Erythroblast (primary cell): ENCODE measurements at regions not wholly inside any gene's neighbourhood (a gene's known extent, or its start where the extent isn't known, plus 50 kb on each side); places are given as distances from the start of the nearest gene placed in this dataset.
"Not testable (repeated sequence)": the region's sequence is repeated elsewhere in the genome, so short reads cannot be mapped to it uniquely, and the experiment has no call there.

Experiments used
- DNase-seq, 2 experiments: peaks; one replicate each; lab custom pipeline; 2025; lab: John Stamatoyannopoulos, UW
- GATA1 ChIP-seq: IDR thresholded peaks from 2 replicates; pipeline ENCODE4 v1.6.1; 2011; ENCODE audit warnings: low read depth, mild to moderate bottlenecking, control low read depth, low read length, moderate library complexity
- POLR2A ChIP-seq: IDR thresholded peaks from 2 replicates; pipeline ENCODE4 v1.6.1; 2011; ENCODE audit warnings: mild to moderate bottlenecking, low read length

DNA sequence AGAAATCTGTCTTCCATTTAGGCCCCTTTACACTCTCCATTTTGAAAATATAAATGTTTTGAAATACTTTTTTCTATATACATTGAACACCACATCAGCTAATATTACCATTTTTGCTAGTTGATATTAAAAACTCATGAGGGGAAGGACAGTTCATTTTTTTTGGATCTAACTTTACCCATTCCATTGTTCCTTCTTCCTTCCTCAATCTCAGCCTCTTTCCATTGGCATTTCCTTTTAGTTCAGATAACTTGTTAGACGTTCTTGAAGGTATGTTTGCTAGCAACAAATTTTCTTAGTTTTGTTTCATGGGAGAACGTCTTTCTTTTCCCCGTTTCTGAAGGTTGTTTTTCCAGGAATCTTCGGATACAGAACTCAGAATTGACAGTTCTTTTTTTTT, 759.0 kb downstream of the SOCS6 start:
- TF ChIP-seq POLR2A (no peak), GATA1 (no peak)
- DNase-seq, result no peak

DNA sequence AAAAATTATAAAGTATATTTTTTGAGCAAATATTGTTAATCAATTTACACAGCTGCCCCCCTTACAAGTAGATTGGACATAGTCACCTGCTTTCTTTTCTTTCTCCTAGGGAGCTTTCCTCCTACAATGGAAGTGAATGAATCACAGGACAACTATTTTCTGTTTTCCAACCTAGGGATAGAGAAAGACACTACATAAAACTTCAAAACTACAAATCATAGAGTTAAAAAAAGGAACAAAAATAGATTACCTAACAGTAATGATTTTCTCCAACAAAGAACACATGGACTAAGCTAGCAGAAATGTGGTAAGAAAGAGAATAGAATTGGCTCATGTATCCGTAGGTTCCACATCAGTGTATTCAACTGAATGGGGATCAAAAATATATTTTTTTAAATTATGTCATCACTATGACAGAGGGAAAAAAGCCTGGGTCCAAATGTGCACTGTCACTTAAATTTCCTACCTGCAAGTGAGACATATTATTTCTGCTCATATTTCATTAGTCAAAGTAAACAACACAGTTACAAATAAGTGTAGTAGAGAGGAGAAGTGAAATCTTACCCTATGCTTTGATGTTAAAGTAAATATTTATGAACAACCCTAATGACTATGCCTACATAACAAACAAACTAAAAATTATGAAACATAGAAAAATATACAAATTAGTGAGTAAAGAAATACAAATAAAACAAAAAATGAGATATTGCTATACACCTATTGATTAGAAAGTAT, 756.7 kb downstream of the SOCS6 start:
- TF ChIP-seq GATA1, result no peak
- no peak for TF ChIP-seq POLR2A
- DNase-seq, result no peak

DNA sequence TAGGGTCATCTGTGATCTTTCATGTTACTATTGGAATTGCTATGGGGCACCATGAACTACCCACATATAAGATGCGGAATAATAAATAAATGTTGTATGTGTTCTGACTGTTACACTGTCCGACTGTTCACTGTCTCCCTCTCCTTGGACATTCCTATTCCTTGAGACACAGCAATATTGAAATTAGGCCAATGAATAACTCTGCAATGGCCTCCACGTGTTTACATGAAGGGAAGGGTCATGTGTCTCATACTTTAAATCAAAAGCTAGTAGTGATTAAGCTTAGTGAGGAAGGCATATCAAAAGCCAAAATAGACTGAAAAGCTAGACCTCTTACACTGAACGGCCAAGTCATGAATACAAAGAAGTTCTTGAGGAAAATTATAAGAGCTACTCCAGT, 751.3 kb downstream of the SOCS6 start:
- DNase-seq, result no peak
- no peak for TF ChIP-seq POLR2A
- no peak for TF ChIP-seq GATA1

DNA sequence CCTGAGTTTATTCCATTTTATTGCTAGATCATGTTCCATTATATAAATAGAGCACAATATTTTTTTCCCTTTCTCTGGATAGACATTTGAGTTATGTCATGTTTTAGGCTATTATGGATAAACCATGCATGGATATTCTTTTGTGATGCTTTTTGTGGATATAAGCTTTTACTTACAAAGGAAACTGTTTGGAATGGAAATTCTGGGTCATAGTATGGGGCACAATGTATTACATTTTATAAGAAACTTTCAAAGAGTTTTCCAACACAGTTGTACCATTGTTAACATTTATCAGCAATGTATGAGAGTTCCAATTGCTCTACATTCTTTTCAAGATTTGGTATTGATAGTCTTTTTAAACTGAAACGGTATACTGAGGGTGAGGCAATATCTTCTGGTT, 749.4 kb downstream of the SOCS6 start:
- TF ChIP-seq GATA1 (no peak), POLR2A (no peak)
- no peak for DNase-seq

DNA sequence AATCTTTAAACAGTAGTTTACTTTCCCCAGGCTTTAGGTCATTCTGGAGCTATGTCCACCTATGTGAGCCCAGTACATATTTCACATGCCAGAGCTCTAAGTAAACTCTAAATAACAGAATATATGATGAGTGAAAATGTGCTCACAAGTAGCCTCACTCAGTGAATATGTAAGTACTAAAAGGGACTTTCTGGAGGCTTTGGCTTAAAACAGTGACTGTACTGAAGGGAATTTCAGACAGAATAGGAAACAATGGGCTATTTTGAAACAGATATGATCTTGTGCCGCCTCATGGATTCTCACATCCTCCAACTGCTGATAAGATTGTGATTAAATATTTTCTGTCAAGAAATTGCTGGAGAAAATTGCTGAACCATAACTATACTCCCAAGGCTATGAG, 747.9 kb downstream of the SOCS6 start:
- no peak for DNase-seq
- TF ChIP-seq GATA1 (no peak), POLR2A (no peak)

DNA sequence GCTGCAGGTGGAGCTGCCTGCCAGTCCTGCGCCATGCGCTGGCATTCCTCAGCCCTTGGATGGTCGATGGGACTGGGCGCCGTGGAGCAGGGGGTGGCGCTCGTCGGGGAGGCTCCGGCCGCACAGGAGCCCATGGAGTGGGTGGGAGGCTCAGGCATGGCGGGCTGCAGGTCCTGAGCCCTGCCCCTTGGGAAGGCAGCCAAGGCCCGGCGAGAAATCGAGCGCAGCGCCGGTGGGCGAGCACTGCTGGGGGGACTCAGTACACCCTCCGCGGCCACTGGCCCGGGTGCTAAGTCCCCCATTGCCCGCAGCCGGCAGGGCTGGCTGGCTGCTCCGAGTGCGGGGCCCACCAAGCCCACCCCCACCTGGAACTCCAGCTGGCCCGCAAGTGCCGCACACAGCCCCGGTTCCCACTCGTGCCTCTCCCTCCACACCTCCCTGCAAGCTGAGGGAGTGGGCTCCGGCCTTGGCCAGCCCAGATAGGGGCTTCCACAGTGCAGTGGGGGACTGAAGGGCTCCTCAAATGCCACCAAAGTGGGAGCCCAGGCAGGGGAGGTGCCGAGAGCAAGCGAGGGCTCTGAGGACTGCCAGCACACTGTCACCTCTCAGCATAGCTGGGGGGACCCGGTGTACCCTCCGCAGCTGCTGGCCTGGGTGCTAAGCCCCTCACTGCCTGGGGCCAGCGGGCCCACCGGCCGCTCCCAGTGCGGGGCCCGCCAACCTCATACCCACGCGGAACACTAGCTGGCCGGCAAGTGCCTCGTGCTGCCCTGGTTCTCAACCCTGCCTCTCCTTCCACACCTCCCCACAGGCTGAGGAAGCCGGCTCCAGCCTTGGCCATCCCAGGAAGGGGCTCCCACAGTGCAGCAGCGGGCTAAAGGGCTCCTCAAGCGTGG, 742.7 kb downstream of the SOCS6 start:
- not testable (repeated sequence) for DNase-seq

DNA sequence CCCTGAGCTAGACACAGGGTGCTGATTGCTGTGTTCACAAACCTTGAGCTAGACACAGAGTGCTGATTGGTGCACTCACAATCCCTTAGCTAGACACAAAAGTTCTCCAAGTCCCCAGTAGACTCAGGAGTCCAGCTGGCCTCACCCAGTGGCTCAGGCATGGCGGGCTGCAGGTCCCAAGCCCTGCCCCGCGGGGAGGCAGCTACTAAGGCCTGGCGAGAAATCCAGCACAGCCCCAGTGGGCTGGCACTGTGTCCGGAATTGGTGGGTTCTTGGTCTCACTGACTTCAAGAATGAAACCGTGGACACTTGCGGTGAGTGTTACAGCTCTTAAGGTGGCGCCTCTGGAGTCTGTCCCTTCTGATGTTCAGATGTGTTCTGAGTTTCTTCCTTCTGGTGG, 741.2 kb downstream of the SOCS6 start:
- DNase-seq, result not testable (repeated sequence)

DNA sequence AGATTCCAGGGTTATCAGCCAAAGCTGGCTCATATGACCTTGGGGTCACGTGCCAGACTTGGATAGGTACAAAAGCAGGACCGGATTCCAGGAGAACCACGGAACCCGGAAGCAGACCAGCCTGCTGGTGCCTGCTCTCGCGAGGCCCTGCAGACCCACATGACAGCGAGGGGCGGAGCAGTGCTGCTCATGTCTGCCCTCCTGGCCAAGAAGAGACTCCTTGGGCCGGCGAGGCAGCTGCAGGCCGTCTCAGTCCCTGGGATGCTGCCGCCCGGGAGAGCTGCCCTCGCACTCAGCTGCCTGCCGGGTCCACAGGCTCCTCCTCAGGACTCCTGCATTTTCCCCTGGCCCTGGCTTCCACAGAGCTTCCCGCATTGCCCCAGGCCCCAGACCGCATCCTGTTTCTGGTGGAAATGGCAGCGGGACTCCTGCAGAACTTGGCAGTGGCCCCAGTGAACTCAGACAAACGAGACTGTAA, 739.5 kb downstream of the SOCS6 start:
- no peak for DNase-seq
- TF ChIP-seq GATA1, result no peak
- TF ChIP-seq POLR2A, result no peak

DNA sequence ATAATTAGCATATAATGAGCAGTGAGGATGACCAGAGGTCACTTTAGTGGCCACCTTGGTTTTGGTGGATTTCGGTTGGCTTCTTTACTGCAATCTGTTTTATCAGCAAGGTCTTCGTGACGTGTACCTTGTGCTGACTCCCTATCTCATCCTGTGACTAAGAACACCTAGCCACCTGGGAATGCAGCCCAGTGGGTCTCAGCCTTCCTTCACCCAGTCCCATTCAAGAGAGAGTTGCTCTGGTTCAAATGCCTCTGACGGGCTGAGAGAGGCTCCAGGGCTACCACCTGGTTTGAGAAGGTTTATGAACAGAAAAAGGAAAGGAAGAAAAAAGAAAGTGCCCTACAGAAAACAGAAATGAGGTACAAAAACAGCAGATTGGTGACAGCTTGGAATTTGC, 738.7 kb downstream of the SOCS6 start:
- TF ChIP-seq POLR2A, result no peak
- TF ChIP-seq GATA1, result no peak
- DNase-seq, result no peak

DNA sequence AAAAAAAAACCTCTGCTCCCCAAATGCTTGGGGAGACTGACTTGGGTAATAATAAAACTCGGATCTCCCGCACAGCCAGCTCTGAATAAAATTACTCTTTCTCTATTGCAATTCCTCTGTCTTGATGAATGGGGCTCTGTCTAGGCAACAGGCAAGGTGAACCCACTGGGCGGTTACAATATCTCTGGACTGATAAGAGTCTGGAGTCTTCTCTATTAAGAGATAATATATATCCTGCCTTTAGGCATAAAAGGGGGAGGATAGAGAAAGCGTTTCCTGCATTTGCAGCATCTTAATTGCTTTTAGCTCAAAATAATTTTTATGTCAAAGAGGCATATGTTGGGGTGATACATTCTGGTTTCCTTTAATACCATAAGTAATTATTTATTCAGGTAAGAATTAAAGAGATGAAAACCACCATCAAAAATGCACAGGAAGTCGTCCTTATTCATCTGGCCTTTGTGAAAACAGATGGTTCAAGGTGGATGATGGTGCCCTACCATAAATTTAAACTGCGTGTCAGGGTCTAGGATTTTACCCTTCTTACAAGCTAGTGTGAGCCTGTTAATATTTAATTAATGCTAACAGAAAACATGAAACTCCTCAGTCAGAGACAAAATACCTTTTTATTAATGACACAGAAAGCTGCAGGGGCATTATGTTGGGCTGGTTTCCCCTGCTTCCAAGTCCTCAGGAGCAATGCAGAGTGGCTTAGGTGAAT, 736.8 kb downstream of the SOCS6 start:
- no peak for DNase-seq
- TF ChIP-seq GATA1 (no peak), POLR2A (no peak)

DNA sequence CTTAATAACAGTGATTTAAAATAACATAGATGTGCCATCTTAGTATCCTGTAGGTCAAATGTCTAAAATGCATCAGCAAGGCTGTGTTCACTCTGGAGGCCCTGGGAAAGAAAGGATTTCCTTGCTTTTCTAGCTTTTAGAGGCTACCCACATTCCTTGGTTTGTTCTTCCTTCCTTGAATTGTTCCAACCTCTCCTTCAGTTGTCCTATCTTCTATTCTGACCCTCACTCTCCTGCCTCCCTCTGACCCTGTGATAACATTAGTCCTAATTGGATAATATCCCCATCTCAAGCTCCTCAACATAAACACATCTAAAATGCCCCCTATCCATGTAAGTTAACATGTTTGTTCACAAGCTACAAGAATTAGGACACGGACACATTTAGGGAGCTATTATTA, 733.5 kb downstream of the SOCS6 start:
- TF ChIP-seq POLR2A (no peak), GATA1 (no peak)

DNA sequence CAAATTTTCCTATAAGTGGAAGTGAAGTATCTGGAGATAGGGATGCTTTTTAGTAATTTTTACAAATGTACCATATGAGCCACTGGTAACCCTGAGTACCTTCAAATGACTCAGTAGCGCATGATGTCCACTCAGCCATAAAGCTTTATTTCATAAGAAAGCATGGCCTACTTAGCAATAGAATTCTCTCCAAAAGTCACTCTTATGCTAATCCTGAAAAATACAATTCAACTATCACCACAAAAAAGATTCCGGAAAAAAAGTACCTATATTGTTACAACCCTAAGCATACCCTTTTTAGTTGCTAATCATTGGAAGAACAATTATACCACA, 732.2 kb downstream of the SOCS6 start:
- DNase-seq, result no peak
- TF ChIP-seq POLR2A (no peak), GATA1 (no peak)

More for the DNA sequence above, 733.5 kb downstream of the SOCS6 start:
- DNase-seq, result no peak

DNA sequence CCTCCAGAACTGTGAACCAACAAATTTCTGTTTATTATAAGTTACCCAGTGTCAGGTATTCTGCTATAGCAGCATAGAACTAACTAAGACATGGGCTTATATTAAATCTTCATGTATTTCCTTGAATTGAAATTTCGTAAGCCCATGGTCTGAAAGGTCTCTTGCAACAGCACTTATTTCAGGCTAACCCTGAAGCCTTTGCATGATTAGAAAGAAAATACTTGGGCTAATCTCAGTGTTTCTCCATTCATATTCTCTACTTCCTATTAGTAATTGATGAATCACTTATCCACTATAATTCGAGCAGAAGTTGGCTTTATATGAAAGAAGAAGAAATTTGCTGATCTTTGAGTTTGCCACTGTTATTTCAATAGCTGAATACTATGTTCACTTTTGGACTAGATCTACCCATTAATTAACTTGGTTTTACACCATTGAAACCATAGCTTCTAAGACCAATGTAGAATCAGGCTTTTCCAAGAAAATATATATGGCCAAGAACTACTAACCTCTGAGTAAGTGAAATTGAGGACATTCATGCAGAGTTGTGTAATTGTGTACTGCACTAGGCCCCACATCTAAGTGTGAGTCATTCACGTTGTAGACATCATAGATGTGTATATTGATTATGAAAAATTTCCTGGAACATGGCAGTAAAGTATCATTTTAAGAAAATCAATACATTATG, 731.6 kb downstream of the SOCS6 start:
- TF ChIP-seq POLR2A (no peak), GATA1 (no peak)
- no peak for DNase-seq
